Ovary (tissue), 7 donors: ENCODE measurements at regions not wholly inside any gene's neighbourhood (a gene's known extent, or its start where the extent isn't known, plus 50 kb on each side); places are given as distances from the start of the nearest gene placed in this dataset.
"Not testable (repeated sequence)": the region's sequence is repeated elsewhere in the genome, so short reads cannot be mapped to it uniquely, and the experiment has no call there.

Source experiments
- DNase-seq, 5 donors: peaks; one replicate each; pipeline ENCODE4 v3.0.0-alpha.2; 2019 to 2020
- H3K27ac ChIP-seq, 2 donors: fragments of 200-600 bp; one replicate each; pipeline versions ENCODE4 v1.5.1 to v1.8.0; 2019 to 2022
- H3K27me3 ChIP-seq: fragments of 200-600 bp; one replicate; pipeline ENCODE4 v1.8.0; 2022
- H3K36me3 ChIP-seq: fragments of 200-600 bp; sonication (generic); one replicate; pipeline ENCODE4 v1.5.1; 2019
- H3K4me1 ChIP-seq: one replicate; pipeline ENCODE4 v1.8.1; 2013; ENCODE audit warnings: mild to moderate bottlenecking, moderate library complexity; ENCODE audit not compliant: insufficient read depth
- H3K4me3 ChIP-seq: fragments of 200-600 bp; sonication (generic); one replicate; pipeline ENCODE4 v1.5.1; 2017
- H3K9me3 ChIP-seq, 2 donors: fragments of 200-600 bp in 1 of 2; sonication (generic) in 1 of 2; one replicate each; pipeline versions ENCODE4 v1.5.1 to v1.8.1; 2013 to 2019; ENCODE audit warnings: mild to moderate bottlenecking in 1 of 2, moderate library complexity in 1 of 2
- CTCF ChIP-seq, 3 donors: fragments of 450-650 bp in 2 of 3; fragments of 200-600 bp in 1 of 3; IDR thresholded peaks; one replicate each; pipeline versions ENCODE4 v1.5.1 to v1.8.0; 2016 to 2022; ENCODE audit warnings: antibody characterized with exemption in 3 of 3, mild to moderate bottlenecking in 1 of 3
- EP300 ChIP-seq: sonication (generic); formaldehyde crosslinking; IDR thresholded peaks from one replicate; pipeline ENCODE4 v1.6.1; 2017; ENCODE audit warnings: antibody characterized with exemption
- POLR2A ChIP-seq: fragments of 450-650 bp; IDR thresholded peaks from one replicate; pipeline ENCODE4 v1.6.1; 2017; ENCODE audit warnings: antibody characterized with exemption, mild to moderate bottlenecking, moderate library complexity
- WGBS, 3 donors: extraction: QIAGEN DNeasy Blood & Tissue Kit in 1 of 3; methylation state at CpG; one replicate each; pipeline versions ENCODE4 v1.1.5 to v1.1.7; 2013 to 2017; 5-methylcytosine and 5-hydroxymethylcytosine counted together
- intact Hi-C, 4 donors: fragments of 100-400 bp; cut with DNase I; formaldehyde crosslinking; loops; one replicate each; pipeline versions ENCODE4 v1.11.0 to v1.15.1; 2022 to 2023
- donor health status: DM: no; HTN: no; CAD: no; lungs with moderate emphysema.
- donor health status: DM: no; HTN: no; CAD: no.
- donor health status: Bipolar disorder and iron deficiency.
- donor health status: DM: no; HTN: no; CAD: no.
- donor health status: DM: yes; HTN: yes; CAD: no.

- Histone ChIP-seq H3K36me3 (no peaks in the 10 kb centered on the region), H3K9me3 (no peaks in the 10 kb centered on the region), H3K27me3 (no peaks in the 10 kb centered on the region), H3K4me1 (no peaks in the 10 kb centered on the region), H3K4me3 (no peak overlapping the region), H3K27ac (no peak overlapping the region)
- 38 to 52% (median 46%) methylated on average over 3 of the region's 3 CpGs for WGBS, 3 donors
- DNase-seq, result no peak
- intact Hi-C loops, result no loop called here
- no peak for TF ChIP-seq CTCF (IDR thresholded peaks at IDR 0.05)
- TF ChIP-seq POLR2A, result no peak
- no peak for TF ChIP-seq EP300
These were observed 923.9 kb upstream of the MAN1A1 start for GRCh38 chr6:120273411-120273810.

DNA sequence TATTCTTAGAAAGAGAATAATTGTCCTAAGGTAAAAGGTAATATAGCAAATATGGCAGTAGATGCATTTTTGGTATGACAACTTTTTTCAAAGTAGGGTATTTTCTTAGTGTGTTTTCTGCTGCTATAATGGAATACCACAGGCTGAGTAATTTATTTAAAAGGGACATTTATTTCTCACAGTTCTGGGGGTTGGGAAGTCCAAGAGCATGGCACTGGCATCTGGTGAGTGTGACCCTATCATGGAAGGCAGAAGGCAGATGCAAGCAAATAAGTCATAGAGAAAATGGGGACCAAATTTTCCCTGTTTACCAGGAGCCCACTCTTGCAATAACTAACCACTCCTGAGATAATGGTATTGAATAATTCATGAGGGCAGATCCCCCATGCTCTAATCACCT is 922.5 kb upstream of the MAN1A1 start:
- no peak for DNase-seq
- Histone ChIP-seq H3K4me1 (no peaks in the 10 kb centered on the region), H3K9me3 (no peaks in the 10 kb centered on the region), H3K36me3 (no peaks in the 10 kb centered on the region), H3K4me3 (no peak overlapping the region), H3K27ac (no peak overlapping the region), H3K27me3 (no peaks in the 10 kb centered on the region)
- no peak for TF ChIP-seq POLR2A
- no peak for TF ChIP-seq CTCF (IDR thresholded peaks at IDR 0.05)
- intact Hi-C loops, result no loop called here

DNA sequence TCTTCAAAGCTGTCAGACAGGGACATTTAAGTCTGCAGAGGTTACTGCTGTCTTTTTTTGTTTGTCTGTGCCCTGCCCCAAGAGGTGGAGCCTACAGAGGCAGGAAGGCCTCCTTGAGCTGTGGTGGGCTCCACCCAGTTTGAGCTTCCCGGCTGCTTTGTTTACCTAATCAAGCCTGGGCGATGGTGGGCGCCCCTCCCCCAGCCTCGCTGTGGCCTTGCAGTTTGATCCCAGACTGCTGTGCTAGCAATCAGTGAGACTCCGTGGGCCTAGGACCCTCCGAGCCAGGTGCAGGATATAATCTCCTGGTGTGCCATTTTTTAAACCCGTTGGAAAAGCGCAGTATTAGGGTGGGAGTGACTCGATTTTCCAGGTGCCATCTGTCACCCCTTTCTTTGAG is 918.7 kb upstream of the MAN1A1 start:
- H3K4me3 ChIP-seq, H3K27me3 ChIP-seq, H3K36me3 ChIP-seq, DNase-seq, intact Hi-C loops, H3K4me1 ChIP-seq, H3K9me3 ChIP-seq, H3K27ac ChIP-seq: not testable (repeated sequence)
- 84 to 91% (median 87%) methylated on average over 9 of the region's 9 CpGs for WGBS, 3 donors

DNA sequence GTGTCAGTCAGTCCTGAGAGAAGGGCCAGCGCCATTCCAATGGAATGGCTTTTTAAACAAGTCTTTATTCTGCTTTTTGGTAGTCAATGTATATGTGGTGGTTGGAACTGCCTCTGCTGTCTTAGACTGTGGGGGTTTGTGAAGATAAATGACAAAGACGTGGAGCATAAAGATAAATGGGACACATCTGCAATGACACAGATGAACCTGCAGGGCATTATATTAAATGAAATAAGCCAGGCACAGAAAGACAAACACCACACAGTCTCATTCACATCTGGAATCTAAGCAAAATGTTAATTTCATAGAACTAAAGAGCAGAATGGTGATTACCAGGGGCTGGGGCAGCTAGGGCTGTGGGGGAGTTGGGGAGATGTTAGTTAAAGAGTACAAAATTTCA is 912.8 kb upstream of the MAN1A1 start:
- Histone ChIP-seq H3K4me1 (no peaks in the 10 kb centered on the region), H3K9me3 (no peaks in the 10 kb centered on the region), H3K36me3 (no peaks in the 10 kb centered on the region), H3K27ac (no peak overlapping the region), H3K4me3 (no peak overlapping the region), H3K27me3 (no peaks in the 10 kb centered on the region)
- TF ChIP-seq EP300 (no peak), CTCF (IDR thresholded peaks at IDR 0.05) (no peak), POLR2A (no peak)
- no peak for DNase-seq
- WGBS, 3 donors, result 69 to 81% (median 79%) methylated on average over 2 of the region's 2 CpGs
- intact Hi-C loops, result no loop called here

GRCh38 chr6:120260636-120261035 is 911.1 kb upstream of the MAN1A1 start:
- TF ChIP-seq CTCF (IDR thresholded peaks at IDR 0.05), result no peak
- no peak for TF ChIP-seq POLR2A
- TF ChIP-seq EP300, result no peak
- WGBS, 3 donors, result 47 to 55% (median 52%) methylated on average over 2 of the region's 2 CpGs
- no peak overlapping the region for H3K4me3 ChIP-seq
- no peak overlapping the region for H3K27ac ChIP-seq
- no peaks in the 10 kb centered on the region for H3K9me3 ChIP-seq
- no peak for DNase-seq
- H3K4me1 ChIP-seq, result no peaks in the 10 kb centered on the region
- intact Hi-C loops, result no loop called here
- H3K27me3 ChIP-seq, result no peaks in the 10 kb centered on the region
- H3K36me3 ChIP-seq, result no peaks in the 10 kb centered on the region
